Medulla oblongata (tissue), 1 donor: ENCODE measurements at regions not wholly inside any gene's neighbourhood (a gene's known extent, or its start where the extent isn't known, plus 50 kb on each side); places are given as distances from the start of the nearest gene placed in this dataset.
A peak's percentile ranks its signal among the peaks of the same experiment; 100 is the strongest.
"Not testable (repeated sequence)": the region's sequence is repeated elsewhere in the genome, so short reads cannot be mapped to it uniquely, and the experiment has no call there.

ENCODE experiments used
- DNase-seq: peaks from one replicate; pipeline ENCODE4 v3.0.0-alpha.2; 2015; ENCODE audit errors: extremely low spot score

DNA sequence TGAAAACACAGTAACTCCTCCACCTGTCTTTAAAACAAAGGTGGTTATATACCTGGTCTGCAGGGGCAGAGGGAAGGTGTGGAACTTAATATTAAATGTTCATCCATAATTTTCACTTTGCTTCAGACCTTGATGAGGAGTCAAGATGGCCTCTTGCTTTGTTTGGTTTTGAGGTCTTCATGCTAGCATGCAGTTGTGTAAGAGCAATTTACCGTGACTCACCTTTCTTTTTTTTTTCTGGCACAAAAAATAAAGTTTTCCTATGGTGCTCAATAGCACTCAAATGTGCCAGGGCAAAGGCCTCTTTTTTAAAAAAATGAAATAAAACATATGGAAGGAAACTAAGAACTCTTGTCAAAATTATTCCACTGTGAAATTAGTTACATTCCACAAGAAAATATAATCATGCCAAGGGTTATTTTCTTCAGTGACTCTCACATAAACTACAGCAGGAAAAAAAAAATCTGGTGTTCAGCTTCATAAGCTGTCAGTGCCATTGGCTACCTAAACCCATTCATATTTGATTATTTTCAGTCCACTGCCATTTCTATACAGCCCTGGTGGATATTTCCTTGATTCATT, 128.2 kb downstream of the SLC7A11 start:
- no peak for DNase-seq

DNA sequence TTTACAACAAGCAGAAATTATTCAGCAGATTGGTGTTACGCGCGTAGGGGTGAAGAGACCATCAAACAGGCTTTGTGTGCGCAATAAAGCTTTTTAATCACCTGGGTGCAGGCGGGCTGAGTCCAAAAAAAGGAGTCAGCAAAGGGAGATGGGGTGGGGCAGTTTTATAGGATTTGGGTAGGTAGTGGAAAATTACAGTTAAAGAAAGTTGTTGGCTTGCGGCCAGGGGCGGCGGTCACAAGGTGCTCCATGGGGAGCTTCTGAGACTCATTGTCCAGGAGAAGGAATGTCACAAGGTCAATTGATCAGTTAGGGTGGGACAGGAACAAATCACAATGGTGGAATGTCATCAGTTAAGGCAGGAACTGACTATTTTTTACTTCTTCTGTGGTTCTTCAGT, 129.3 kb downstream of the SLC7A11 start:
- DNase-seq, result not testable (repeated sequence)

DNA sequence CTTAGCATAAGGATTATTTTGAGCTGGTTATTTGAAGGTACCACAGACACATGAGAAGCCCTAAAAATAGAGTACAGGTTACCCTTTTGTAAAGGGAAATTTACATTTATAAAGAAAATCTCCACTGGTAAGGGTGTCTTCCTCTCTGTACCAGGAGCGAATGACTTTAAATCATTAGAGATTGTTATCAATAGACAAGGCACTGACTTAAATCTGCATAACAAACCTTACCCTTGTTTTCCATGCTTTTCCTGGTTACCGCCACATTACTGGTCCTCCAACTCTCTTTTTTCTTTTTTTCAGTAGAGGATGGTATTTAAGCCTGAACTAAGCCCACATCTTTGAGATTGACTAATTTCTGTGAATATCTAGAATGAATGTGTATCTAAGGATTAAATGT, 129.8 kb downstream of the SLC7A11 start:
- DNase-seq, result no peak

DNA sequence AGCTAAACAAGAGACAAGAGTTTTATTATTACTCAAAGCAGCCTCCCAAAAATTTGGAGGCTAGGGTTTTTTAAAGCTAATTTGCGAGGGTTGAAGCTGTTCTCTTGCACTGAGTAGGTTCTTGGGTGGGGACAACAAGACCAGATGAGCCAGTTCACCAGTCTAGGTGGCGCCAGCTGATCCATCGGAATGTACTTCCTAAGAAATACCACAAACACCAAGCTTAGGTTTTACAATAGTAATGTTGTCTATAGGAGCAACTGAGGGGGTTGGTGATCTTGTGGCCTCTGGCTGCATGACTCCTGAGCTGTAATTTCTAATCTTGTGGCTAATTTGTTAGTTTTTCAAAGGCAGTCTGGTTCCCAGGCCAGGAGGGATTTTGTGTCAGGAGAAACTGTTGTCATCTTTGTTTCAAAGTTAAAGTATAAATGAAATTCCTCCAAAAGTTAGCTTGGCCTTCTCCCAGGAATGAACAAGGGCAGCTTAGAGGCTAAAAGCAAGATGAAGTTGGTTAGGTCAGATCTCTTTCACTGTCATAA, 130.6 kb downstream of the SLC7A11 start:
- no peak for DNase-seq

DNA sequence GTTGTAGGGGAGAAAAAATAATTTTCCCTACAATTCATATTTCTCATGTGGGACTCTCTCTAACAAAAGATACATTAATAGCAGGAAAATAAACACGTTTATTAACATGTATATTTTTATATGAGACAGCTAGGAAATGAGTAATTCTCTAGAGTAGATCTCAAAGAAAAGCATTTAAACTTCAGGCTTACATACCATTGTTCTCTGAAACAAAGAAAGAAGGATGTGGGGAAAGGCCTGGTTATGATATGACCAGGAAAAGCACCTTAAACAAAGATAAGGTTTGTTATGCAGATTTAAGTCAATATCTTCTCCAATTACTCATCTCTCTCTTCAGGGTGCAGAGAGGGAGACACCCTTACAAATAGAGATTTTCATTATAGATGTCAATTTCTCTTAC, 131.3 kb downstream of the SLC7A11 start:
- DNase-seq, result no peak

DNA sequence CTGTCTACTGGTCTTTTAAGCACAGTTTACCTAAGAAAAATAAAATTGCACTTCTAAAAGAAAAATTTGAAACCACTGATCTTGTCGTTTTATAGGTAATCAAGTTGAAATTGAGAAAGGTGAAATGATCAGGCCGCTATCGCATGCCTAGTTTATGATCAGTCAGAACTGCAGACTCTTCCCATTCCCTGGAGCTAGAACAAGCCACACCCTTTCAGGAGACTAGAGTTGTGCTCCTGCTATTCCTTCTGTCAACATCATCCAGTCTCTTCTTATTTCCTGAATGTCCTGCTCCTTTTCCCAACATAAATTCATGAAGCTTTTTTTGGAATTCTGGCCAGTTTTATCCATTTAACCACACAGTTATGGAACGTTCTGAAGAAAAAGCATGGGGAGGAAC, 135.1 kb downstream of the SLC7A11 start:
- no peak for DNase-seq

DNA sequence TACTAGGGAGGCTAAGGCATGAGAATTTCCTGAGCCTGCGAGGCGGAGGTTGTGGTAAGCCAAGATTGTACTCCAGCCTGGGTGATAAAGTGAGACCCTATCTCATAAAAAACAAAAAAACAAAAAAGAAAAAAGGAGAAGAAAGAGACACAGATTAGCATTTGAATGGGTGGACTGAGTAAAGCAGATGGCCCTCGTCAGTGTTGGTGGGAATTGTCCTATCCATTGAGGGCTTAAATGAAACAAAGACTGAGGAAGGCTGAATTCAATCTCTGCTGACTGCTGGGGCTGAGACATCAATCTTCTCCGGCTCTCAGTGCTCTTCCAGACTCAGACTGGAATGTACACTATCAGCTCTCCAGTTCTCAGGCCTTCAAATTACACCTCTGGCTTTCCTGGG, 136.8 kb downstream of the SLC7A11 start:
- no peak for DNase-seq

DNA sequence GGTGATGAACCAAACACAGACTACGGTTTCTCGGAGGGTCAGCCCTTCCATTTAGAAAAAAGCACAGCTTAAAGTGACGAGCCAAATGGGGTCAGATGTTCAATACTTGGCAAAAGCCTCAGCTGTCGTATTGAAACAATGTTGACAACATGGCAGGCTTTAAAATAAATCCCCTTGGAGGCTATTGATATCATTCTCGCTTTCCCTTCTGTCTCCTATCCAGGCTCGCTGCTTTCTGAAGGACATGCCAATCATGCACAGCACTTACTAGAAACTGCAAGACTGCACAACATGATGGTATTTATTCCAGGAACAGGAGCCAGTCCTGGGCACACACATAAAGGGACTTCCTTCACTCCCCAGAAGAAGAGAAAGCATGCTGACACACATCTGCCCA, 137.9 kb downstream of the SLC7A11 start:
- DNase-seq, result peak; percentile 8

DNA sequence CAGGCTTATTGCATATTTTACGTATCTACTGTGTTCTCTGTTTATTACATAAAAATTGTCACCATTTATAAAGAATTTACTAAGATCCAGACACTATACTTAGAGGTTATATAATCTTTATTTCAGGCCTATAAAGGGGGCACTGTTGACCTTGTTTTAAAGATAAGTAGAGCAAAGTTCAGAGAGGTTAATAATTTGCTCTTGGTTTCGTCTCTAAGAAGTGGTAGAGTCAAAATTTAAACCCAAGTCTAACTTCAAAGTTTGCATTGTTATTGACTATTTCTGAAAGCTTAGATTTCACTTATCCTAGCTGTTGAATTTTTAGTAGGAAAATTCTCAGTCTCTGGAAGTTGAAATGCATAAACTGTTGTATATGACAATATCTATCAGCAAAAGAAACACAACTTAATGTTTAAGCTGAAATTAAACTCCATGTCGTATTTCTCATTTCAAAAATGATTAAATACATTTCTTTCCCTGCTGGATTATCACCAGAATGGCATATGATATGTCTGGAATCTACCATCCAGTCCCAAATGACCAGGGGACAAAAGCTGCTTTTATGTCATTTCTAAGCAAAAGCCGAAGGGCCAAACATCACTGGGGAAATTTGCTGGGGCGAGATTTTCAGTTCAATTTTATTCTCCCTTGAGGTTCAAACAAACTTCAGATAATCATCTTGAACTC, 138.4 kb downstream of the SLC7A11 start:
- no peak for DNase-seq

DNA sequence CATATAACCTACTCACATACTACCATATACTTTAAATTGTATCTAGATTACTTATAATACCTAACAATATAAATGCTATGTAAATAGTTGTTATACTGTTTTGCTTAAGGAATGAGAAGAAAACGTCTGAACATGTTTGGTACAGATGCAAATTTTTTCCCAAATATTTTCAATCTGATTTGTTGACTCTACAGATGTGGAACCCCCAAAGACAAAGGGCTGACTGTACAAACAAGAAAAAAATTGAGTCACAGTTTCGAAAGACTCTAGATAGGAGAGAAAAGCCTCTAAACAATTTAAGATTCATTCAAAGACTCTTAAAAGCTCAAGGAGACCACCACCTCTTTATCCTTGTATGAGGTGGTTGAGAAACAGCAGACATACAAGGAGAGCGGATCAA, 142.8 kb downstream of the SLC7A11 start:
- DNase-seq, result no peak

DNA sequence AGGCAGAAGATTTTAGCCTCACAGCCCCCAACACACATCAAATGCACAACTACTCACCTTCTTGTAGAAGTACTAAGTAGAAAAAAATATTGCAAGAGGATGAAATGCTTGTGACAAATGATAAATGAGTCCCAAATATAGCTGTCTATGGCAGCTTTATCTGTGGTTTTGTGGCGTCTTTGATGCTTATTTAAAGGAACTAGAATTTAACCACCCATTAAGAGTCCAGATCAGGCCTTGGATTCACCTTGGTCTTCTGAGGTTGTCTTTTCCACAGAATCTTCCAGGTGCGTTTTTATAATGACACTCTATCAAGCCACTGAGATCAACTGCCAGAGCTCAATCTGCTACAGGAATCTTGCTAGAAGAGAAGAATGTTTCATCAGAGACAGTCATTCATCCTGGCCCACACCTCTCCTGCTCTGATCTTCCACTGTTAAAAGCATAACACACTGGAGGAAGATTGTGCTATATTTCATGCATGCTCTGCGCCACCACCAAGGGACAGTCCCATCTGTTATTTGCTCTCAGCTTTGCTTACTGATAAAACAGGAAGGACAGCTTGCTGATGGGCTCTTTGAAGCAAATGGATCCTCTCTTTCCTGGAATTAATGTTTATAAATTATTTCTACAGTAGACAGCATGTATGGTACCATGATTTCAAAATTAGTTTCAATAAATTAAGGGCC, 144.1 kb downstream of the SLC7A11 start:
- DNase-seq, result no peak

DNA sequence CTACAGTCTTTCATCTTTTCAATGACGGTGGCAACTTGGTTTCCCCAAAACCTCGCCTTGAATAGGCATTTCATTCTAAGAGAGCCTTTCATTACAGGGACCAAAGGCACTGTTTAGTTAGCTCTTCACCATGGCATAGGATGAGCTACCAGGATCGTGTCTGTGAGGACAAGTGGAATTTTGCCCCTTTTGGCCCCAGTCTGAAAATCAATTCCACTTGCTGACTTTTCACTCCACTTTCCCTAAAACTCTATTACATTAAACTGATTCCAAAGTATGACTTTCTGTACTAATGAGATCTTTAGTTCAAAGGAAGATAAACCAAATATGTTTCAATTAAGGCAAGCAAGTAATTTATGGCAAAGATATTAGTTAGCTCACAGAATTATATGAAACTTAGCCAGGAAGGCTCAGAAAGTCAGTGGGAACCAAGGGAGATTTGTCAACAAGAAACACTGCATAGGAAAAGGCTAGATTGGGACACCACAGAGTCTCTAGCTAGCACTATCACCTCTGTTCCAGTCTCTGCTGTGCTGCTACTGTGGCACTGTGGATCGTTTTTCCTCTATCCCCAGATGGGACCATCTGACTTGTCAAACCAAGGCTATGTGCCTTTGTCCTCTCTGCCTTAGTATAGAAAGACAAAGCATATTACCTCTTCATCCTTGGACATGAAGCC, 145.6 kb downstream of the SLC7A11 start:
- DNase-seq, result no peak

DNA sequence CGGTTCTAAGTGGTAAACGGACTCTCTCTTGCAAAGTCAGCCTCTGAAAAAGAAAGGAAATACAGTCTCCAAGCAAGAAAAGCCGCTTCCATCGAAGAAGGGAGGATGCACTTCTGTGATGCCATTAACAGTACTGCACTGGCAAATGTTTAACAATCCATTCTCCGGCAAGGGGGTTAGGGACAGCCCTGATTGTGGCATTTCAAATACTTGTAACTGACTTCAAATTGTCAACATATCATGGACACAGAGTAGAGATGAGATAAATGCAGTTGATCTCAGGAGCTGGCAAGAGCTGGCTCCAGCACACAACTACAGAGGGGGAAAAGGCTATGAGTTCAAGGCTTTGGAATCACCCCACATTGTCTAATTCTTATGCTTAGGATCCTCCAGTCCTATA, 146.8 kb downstream of the SLC7A11 start:
- no peak for DNase-seq

DNA sequence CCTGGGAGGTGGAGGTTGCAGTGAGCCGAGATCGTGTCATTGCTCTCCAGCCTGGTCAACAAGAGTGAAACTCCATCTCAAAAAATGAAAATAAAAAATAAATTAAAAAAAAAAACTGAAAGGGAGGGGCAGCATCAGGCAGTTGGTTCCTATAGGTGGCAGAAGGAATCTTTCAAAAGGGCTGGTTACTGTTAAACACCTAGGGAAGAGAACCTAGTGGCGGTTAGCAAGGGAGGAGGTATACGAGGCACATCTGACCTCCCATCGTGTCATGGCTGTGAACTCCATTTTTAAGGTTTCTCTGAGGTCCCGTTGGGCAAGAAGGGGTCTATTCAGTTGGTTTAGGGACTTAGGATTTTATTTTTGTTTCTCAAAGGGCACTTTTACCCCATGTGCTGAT, 150.1 kb downstream of the SLC7A11 start:
- DNase-seq, result no peak

DNA sequence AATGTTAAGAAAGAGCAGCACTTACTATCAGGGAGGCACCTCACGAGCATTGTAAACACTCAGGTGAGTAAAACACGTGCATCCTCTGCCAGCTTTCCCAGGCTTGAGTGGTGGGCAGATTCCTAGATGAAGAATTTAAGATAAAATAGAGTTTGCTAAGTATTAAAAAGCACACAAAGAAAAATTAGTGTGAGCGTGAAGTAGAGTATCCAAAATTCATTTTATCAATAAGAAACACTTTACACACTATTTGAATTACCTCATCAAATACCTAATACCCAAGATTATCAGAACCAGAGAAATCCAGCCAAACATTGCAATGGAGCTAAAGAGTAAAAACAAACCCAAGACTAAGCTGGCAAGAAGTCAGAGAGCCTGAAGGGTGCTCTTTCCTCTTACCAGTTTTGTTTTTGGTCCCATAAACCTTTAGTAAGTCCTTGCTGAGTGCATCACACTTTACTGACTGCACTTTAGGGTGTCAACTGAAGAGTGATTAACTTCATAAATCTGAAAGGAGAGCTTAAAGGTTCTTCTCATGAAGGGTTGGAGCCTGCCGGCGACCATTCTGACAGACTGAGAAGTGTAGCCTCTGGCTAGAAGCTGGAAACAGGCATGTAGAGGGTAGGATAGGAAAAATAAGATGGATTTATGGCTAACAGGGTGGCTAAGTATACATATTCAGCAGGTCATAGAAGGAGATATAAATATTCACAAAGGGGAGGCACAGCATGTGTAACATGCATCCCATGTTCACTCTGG, 151.1 kb downstream of the SLC7A11 start:
- no peak for DNase-seq

DNA sequence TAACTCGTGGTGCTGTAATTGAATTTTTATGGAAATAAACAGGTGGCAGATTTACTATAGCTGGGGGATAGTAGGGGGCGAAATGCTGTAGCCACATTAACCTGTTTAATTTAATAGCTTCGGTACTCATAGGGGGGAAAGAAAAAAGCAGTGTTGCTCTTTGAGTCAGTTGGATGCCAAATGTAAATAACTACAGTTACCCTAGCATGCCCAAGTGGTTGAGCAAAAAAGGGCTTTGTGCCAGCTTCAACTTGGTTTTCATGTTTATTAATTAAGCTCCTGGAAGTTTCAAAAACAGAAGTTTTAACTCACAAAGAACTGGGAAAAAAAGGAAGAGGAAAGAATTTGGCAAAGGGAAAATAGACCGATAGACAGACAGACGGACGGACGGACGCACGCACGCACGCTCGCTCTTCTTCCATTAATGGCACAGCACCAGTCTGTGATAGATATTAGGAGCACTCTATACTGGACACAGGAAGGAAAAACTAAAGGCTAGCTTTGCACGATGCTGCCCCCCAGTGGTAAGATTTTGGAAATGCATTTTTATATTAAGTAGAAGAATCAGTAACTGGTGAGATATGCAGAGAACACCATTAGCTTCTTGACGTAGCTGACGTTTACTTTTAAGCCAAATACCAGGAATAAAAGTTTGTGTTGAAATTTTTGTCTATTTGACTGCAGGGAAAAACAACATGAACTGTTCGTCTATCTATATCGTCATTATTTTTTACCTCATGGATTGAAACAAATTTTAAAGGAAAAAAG, 151.8 kb downstream of the SLC7A11 start:
- peak; percentile 90 for DNase-seq

DNA sequence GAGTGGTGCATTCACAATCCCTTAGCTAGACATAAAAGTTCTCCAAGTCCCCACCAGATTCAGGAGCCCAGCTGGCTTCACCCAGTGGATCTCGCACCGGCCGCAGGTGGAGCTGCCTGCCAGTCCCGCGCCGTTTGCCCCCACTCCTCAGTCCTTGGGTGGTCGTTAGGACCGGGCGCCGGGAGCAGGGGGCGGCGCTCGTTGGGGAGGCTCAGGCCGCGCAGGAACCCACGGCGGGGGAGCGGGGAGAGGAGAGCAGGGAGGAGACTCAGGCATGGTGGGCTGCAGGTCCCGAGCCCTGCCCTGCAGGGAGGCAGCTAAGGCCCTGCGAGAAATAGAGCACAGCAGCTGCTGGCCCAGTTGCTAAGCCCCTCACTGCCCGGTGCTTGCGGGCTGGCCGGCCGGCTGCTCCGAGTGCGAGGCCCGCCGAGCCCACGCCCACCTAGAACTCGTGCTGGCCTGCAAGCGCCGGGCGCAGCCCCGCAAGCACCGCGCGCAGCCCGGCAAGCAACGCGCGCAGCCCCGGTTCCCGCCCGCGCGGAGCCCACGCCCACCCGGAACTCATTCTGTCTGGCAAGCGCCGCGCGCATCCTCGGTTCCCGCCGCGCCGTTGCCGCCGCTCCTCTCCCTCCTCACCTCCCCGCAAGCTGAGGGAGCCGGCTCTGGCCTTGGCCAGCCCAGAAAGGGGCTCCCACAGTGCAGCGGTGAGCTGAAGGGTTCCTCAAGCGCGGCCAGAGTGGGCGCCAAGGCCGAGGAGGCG, 153.5 kb downstream of the SLC7A11 start:
- no peak for DNase-seq

DNA sequence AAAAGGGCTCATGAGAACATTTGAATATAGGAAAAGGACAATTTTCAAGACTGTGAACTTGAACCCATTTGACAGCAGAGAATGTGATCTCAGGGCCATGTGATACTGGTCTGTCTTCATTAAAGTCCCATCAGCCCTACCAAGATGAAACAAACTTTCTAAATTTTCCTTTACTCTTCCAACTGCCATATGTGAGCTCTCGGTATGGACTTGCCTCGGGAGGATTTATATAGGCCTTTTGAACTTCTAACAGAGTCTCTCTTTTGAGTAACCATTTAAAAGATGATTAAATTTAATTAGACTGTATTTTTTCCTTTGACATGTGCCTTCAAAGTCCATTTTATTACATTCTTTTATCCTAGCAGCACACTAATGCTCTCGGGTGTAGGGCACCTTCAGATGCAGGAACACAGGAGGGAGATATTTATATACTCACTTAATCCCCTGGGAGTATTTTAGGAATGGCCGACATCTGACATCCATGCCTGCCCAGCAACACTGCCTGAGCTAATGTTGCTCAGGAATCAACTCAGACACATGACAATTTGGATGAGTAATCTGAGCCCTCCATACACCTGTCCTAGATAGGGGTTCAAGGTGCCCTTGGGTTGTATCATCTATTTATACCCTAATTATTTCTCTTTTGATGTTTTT, 155.0 kb downstream of the SLC7A11 start:
- DNase-seq, result no peak

DNA sequence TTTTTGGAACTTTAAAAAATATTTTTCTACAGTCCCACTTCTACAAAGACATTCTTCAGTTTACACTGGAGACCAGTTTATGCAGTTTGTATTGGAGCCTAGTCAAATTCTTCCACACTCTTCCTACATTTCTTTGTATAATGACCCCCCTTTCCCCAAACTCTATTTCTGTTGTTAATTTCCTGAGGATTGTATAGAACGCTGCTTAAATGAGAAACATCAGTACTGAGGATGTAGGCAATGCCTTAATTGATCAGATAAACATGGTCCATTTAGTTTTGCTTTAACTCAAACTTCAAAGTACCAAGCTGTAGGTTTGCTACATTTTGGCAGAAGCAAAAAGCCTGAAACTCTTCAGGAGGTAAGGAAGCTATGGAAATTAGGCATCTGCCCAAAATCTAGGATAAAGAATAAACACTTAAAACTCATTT, 155.5 kb downstream of the SLC7A11 start:
- DNase-seq, result no peak
